ENCODE measurements at regions not wholly inside any gene's neighbourhood (a gene's known extent, or its start where the extent isn't known, plus 50 kb on each side); places are given as distances from the start of the nearest gene placed in this dataset.

- DNase-seq = no peak
- Histone ChIP-seq H3K27me3 (ENCODE audit: insufficient read depth in 3 of 3, low read length in 2 of 3) (no peaks in the 10 kb centered on the region), H3K4me3 (no peak overlapping the region), H3K36me3 (ENCODE audit: insufficient read depth in 1 of 2, low read depth in 1 of 2) (no peaks in the 10 kb centered on the region), H3K9me3 (no peaks in the 10 kb centered on the region), H3K4me1 (peaks cover 4% of the 10 kb centered on the region), H3K27ac (no peak overlapping the region)
- ATAC-seq = no peak
- TF ChIP-seq CTCF (IDR thresholded peaks at IDR 0.05) = no peak
- intact Hi-C loops (cut with DNase I) = no loop called here
Observed at GRCh38 chr21:29242201-29242600, 56.5 kb upstream of the BACH1 start.

GRCh38 chr21:29243188-29243587 lies 55.5 kb upstream of the BACH1 start:
- WGBS, 3 donors = 100% methylated on average over 1 of the region's 1 CpG
- Histone ChIP-seq H3K36me3 (ENCODE audit: insufficient read depth in 1 of 2, low read depth in 1 of 2) (no peaks in the 10 kb centered on the region), H3K4me1 (no peaks in the 10 kb centered on the region), H3K9me3 (no peaks in the 10 kb centered on the region), H3K27ac (no peak overlapping the region), H3K4me3 (no peak overlapping the region), H3K27me3 (ENCODE audit: insufficient read depth in 3 of 3, low read length in 2 of 3) (no peaks in the 10 kb centered on the region)
- no peak for TF ChIP-seq CTCF (IDR thresholded peaks at IDR 0.05)
- DNase-seq (no peak), ATAC-seq (no peak)
- intact Hi-C loops (cut with DNase I) = no loop called here

- WGBS, 3 donors = 61 to 70% (median 64%) methylated on average over 3 of the region's 3 CpGs
- no peak overlapping the region for H3K27ac ChIP-seq
Observed at GRCh38 chr21:29245104-29245643, 53.5 kb upstream of the BACH1 start.

GRCh38 chr21:29245863-29246262 lies 52.9 kb upstream of the BACH1 start:
- no peaks in the 10 kb centered on the region for H3K27me3 ChIP-seq (ENCODE audit: insufficient read depth in 3 of 3, low read length in 2 of 3)
- H3K9me3 ChIP-seq = peaks cover 3% of the 10 kb centered on the region
- intact Hi-C loops (cut with DNase I) = no loop called here
- H3K4me3 ChIP-seq = no peak overlapping the region
- no peak for ATAC-seq
- no peak for DNase-seq
- H3K4me1 ChIP-seq = no peaks in the 10 kb centered on the region
- H3K36me3 ChIP-seq (ENCODE audit: insufficient read depth in 1 of 2, low read depth in 1 of 2) = no peaks in the 10 kb centered on the region
- no peak overlapping the region for H3K27ac ChIP-seq
- TF ChIP-seq CTCF (IDR thresholded peaks at IDR 0.05) = no peak

More at GRCh38 chr21:29245104-29245643, 53.5 kb upstream of the BACH1 start:
- DNase-seq (no peak), ATAC-seq (no peak)
- Histone ChIP-seq H3K27me3 (ENCODE audit: insufficient read depth in 3 of 3, low read length in 2 of 3) (no peaks in the 10 kb centered on the region), H3K36me3 (ENCODE audit: insufficient read depth in 1 of 2, low read depth in 1 of 2) (no peaks in the 10 kb centered on the region), H3K4me3 (no peak overlapping the region), H3K9me3 (peaks cover 3% of the 10 kb centered on the region), H3K4me1 (no peaks in the 10 kb centered on the region)
- intact Hi-C loops (cut with DNase I) = no loop called here
- no peak for TF ChIP-seq CTCF (IDR thresholded peaks at IDR 0.05)

- H3K9me3 ChIP-seq = peaks cover 3% of the 10 kb centered on the region
- H3K4me3 ChIP-seq = no peak overlapping the region
- H3K27me3 ChIP-seq (ENCODE audit: insufficient read depth in 3 of 3, low read length in 2 of 3) = no peaks in the 10 kb centered on the region
- intact Hi-C loops (cut with DNase I) = no loop called here
- no peak overlapping the region for H3K27ac ChIP-seq
- no peaks in the 10 kb centered on the region for H3K4me1 ChIP-seq
- H3K36me3 ChIP-seq (ENCODE audit: insufficient read depth in 1 of 2, low read depth in 1 of 2) = no peaks in the 10 kb centered on the region
- WGBS, 3 donors = 82 to 89% (median 84%) methylated on average over 2 of the region's 2 CpGs
- no peak for ATAC-seq
- no peak for TF ChIP-seq CTCF (IDR thresholded peaks at IDR 0.05)
- DNase-seq = no peak
Observed at GRCh38 chr21:29246614-29247013, 52.1 kb upstream of the BACH1 start.
